ENCODE measurements at regions not wholly inside any gene's neighbourhood (a gene's known extent, or its start where the extent isn't known, plus 50 kb on each side); places are given as distances from the start of the nearest gene placed in this dataset.

GRCh38 chr3:178062126-178062525 is 474.1 kb upstream of the KCNMB2 start:
- H3K9me3 ChIP-seq (ENCODE audit: low read length), result no peaks in the 10 kb centered on the region
- no peaks in the 10 kb centered on the region for H3K27me3 ChIP-seq (ENCODE audit: control insufficient read depth in 1 of 2, insufficient read depth in 2 of 2, low read length in 2 of 2)
- peaks cover 15% of the 10 kb centered on the region for H3K4me1 ChIP-seq (ENCODE audit: insufficient read depth, low read length)
- H4K20me1 ChIP-seq (ENCODE audit: insufficient read depth, low read length), result no peaks in the 10 kb centered on the region
- intact Hi-C loops (cut with micrococcal nuclease; ENCODE audit: unreplicated experiment) (no loop called here), in situ Hi-C loops (cut with HindIII; ENCODE audit: extremely low pct_ligation_motif_present, low pct_unique_long_range_greater_than_20kb) (no loop called here)
- no peak for DNase-seq (ENCODE audit: low spot score)
- no peak for ATAC-seq
- WGBS (ENCODE audit: low lambda C conversion rate), result 3% methylated on average over 1 of the region's 1 CpG
- no peaks in the 10 kb centered on the region for H3K36me3 ChIP-seq (replicated peaks in 1 of 2; ENCODE audit: control insufficient read depth in 1 of 2, insufficient read depth in 2 of 2, low read length in 2 of 2)
- H3K27ac ChIP-seq (ENCODE audit: extremely low read length, insufficient read depth, low read length), result no peak overlapping the region
- no TSS peak for BruUV-seq (replicated peaks)
- FAIRE-seq, result no peak
- no peak overlapping the region for H3K4me2 ChIP-seq (ENCODE audit: low read depth, low read length)
- no peak overlapping the region for H3K9ac ChIP-seq (ENCODE audit: insufficient read depth, low read depth, low read length)
- CTCF ChIA-PET (ENCODE audit: low intra/inter-chr PET ratio, low total read pairs), result no interaction called here
- H3K4me3 ChIP-seq (replicated peaks in 1 of 3; ENCODE audit: insufficient read depth in 1 of 3, low read depth in 2 of 3, low read length in 3 of 3), result no peak overlapping the region
- no peaks in the 10 kb centered on the region for H3K79me2 ChIP-seq (ENCODE audit: insufficient read depth, low read length)
- no peak overlapping the region for H2AFZ ChIP-seq (ENCODE audit: low read length)
- POLR2A ChIA-PET, result no interaction called here
- TF ChIP-seq NFE2L1 (CRISPR knock-in tag; IDR thresholded peaks at IDR 0.05; ENCODE audit: borderline replicate concordance) (no peak), SYNCRIP (IDR thresholded peaks at IDR 0.05; ENCODE audit: insufficient read depth, low read depth, low read length) (no peak), ZNF142 (CRISPR knock-in tag; IDR thresholded peaks at IDR 0.05) (no peak), ZNF639 (CRISPR knock-in tag; conservative IDR thresholded peaks at IDR 0.05) (no peak), ZNF614 (CRISPR knock-in tag; IDR thresholded peaks at IDR 0.05; ENCODE audit: borderline replicate concordance) (no peak), ZNF350 (CRISPR knock-in tag; IDR thresholded peaks at IDR 0.05; ENCODE audit: borderline replicate concordance, low read depth) (no peak), ARID4A (CRISPR knock-in tag; IDR thresholded peaks at IDR 0.05; ENCODE audit: borderline replicate concordance) (no peak), MEIS1 (CRISPR knock-in tag; IDR thresholded peaks at IDR 0.05; ENCODE audit: borderline replicate concordance) (no peak), MEF2D (CRISPR knock-in tag; IDR thresholded peaks at IDR 0.05) (no peak), ZNF496 (CRISPR knock-in tag; IDR thresholded peaks at IDR 0.05; ENCODE audit: insufficient replicate concordance) (no peak), ZBTB26 (CRISPR knock-in tag; IDR thresholded peaks at IDR 0.05; ENCODE audit: borderline replicate concordance) (no peak), GATAD2A (CRISPR knock-in tag; IDR thresholded peaks at IDR 0.05) (no peak), NFKBIZ (CRISPR knock-in tag; IDR thresholded peaks at IDR 0.05) (no peak)
